ENCODE measurements at regions not wholly inside any gene's neighbourhood (a gene's known extent, or its start where the extent isn't known, plus 50 kb on each side); places are given as distances from the start of the nearest gene placed in this dataset.

DNA sequence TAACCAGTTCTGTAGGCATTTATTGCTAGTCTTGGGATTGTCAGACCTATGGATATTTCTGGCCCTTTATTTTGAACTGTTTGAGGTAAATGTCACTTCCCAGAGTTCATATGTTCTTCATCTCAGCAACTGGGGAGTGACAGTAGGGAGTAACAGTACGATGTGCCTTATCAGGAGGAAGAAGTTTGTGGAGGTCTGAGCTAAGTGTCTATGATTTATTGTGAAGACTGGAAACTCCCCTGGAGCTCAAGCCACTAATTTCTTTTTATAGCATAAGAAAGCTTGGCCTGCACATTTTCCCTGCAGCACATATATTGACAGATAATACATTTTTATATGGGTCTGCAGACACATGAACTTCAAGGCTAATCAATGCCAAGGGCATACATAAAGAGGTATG is 383.8 kb downstream of the GRXCR1 start:
- no peak for TF ChIP-seq CTCF (IDR thresholded peaks at IDR 0.05; ENCODE audit: low read depth, low read length)
- DNase-seq (ENCODE audit: low read depth, low spot score): no peak

DNA sequence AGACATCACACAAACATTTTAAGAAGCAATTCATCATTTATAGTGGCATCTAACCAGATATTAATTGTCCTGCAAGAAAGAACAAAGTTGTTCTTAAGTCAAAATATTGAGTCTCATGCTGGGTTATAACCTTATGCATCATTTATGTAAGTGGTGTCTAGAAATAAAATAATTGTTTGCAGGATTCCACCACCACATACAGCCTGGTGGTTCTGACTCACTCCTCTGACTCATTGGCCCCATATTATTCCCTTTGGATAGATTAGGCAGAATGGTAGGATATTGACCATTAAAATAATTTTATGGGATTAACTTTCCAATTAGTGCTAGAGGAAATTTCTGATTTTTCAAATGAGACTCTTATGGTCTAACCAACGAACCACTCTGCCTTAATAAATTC is 384.5 kb downstream of the GRXCR1 start:
- no peak overlapping the region for H3K27ac ChIP-seq (ENCODE audit: low read depth, low read length)
- ChIA-PET POLR2A (no interaction called here), CTCF (no interaction called here)
- no peaks in the 10 kb centered on the region for H3K27me3 ChIP-seq (ENCODE audit: control insufficient read depth, insufficient read depth, low read length)
- no peaks in the 10 kb centered on the region for H3K9me3 ChIP-seq (ENCODE audit: control insufficient read depth, insufficient read depth, low read length)
- no peak for DNase-seq (ENCODE audit: low read depth, low spot score)
- H3K4me3 ChIP-seq (ENCODE audit: low read depth, low read length): no peak overlapping the region
- no peak for TF ChIP-seq CTCF (IDR thresholded peaks at IDR 0.05; ENCODE audit: low read depth, low read length)

More for the DNA sequence above, 383.8 kb downstream of the GRXCR1 start:
- H3K4me3 ChIP-seq (ENCODE audit: low read depth, low read length): no peak overlapping the region
- CTCF ChIA-PET: no interaction called here
- no peak overlapping the region for H3K27ac ChIP-seq (ENCODE audit: low read depth, low read length)
- no peaks in the 10 kb centered on the region for H3K9me3 ChIP-seq (ENCODE audit: control insufficient read depth, insufficient read depth, low read length)
- no peaks in the 10 kb centered on the region for H3K27me3 ChIP-seq (ENCODE audit: control insufficient read depth, insufficient read depth, low read length)
- POLR2A ChIA-PET: no interaction called here

GRCh38 chr4:43282534-43282933 is 390.0 kb downstream of the GRXCR1 start:
- POLR2A ChIA-PET: no interaction called here
- CTCF ChIA-PET: no interaction called here
- no peak for DNase-seq (ENCODE audit: low read depth, low spot score)

DNA sequence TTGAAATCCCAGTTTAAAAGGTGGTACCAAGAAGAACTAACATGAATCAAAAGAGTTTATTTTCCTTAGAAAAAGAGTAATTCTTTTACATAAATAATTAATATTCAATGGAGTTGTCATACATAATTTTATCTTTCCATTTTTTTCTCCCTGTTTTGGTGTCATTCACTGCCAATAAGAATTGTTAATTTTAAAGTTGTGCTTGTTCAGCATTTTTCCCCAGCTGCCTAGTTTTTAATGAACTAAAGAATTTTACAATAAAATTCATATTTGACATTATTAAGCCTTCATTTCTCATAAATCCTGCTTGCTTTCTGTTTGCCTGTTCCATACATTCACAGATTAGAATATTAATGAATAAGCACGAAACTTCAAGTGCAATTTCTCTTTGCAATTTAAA is 393.6 kb downstream of the GRXCR1 start:
- H3K9me3 ChIP-seq (ENCODE audit: control insufficient read depth, insufficient read depth, low read length): no peaks in the 10 kb centered on the region
- ChIA-PET CTCF (no interaction called here), POLR2A (no interaction called here)

More at GRCh38 chr4:43282534-43282933, 390.0 kb downstream of the GRXCR1 start:
- H3K27me3 ChIP-seq (ENCODE audit: control insufficient read depth, insufficient read depth, low read length): no peaks in the 10 kb centered on the region
- no peaks in the 10 kb centered on the region for H3K9me3 ChIP-seq (ENCODE audit: control insufficient read depth, insufficient read depth, low read length)
- H3K27ac ChIP-seq (ENCODE audit: low read depth, low read length): no peak overlapping the region
- TF ChIP-seq CTCF (IDR thresholded peaks at IDR 0.05; ENCODE audit: low read depth, low read length): no peak
- H3K4me3 ChIP-seq (ENCODE audit: low read depth, low read length): no peak overlapping the region

GRCh38 chr4:43296946-43297528 is 404.5 kb downstream of the GRXCR1 start:
- no peaks in the 10 kb centered on the region; the same call in 1 of the 2 replicates for H3K9me3 ChIP-seq (ENCODE audit: control insufficient read depth, insufficient read depth, low read length)
- no peak overlapping the region for H3K27ac ChIP-seq (ENCODE audit: low read depth, low read length)
- no peak overlapping the region for H3K4me3 ChIP-seq (ENCODE audit: low read depth, low read length)
- no peaks in the 10 kb centered on the region for H3K27me3 ChIP-seq (ENCODE audit: control insufficient read depth, insufficient read depth, low read length)
- CTCF ChIA-PET: no interaction called here
- no peak for TF ChIP-seq CTCF (IDR thresholded peaks at IDR 0.05; ENCODE audit: low read depth, low read length)
- POLR2A ChIA-PET: no interaction called here
- no peak for DNase-seq (ENCODE audit: low read depth, low spot score)

More for the DNA sequence above, 393.6 kb downstream of the GRXCR1 start:
- no peak overlapping the region for H3K27ac ChIP-seq (ENCODE audit: low read depth, low read length)
- TF ChIP-seq CTCF (IDR thresholded peaks at IDR 0.05; ENCODE audit: low read depth, low read length): no peak
- no peak for DNase-seq (ENCODE audit: low read depth, low spot score)
- no peak overlapping the region for H3K4me3 ChIP-seq (ENCODE audit: low read depth, low read length)
- H3K27me3 ChIP-seq (ENCODE audit: control insufficient read depth, insufficient read depth, low read length): no peaks in the 10 kb centered on the region
